Neural progenitor cell (in vitro differentiated cells): ENCODE measurements at regions not wholly inside any gene's neighbourhood (a gene's known extent, or its start where the extent isn't known, plus 50 kb on each side); places are given as distances from the start of the nearest gene placed in this dataset.

Experiments
- EZH2 ChIP-seq: fragments of 200-600 bp; sonication (generic); IDR thresholded peaks from 2 replicates; pipeline ENCODE4 v1.6.1; 2017; ENCODE audit warnings: antibody characterized with exemption, mild to moderate bottlenecking, moderate library complexity
- TF ChIP-seq, protein P1 (sequence below): fragments of 200-600 bp; sonication (generic); IDR thresholded peaks from 2 replicates; pipeline ENCODE4 v1.5.1; 2017; ENCODE audit warnings: antibody characterized with exemption, mild to moderate bottlenecking

DNA sequence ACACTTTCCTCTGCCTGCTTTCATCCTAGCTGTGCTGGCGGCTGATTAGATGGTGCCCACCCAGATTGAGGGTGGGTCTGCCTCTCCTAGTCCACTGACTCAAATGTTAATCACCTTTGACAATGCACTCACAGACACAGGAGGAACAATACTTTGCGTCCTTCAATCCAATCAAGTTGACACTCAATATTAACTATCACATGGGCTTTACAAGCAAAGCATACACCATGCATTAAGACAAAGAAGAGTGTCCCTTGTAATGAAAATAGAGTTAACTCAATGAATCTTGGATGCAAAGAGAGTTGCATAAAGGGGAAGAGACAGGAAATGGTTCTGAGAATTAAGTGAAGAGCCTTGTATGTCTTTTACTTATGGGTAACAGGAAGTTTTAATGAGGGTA lies 298.7 kb upstream of the BRINP1 start:
- TF ChIP-seq, protein P1, sequence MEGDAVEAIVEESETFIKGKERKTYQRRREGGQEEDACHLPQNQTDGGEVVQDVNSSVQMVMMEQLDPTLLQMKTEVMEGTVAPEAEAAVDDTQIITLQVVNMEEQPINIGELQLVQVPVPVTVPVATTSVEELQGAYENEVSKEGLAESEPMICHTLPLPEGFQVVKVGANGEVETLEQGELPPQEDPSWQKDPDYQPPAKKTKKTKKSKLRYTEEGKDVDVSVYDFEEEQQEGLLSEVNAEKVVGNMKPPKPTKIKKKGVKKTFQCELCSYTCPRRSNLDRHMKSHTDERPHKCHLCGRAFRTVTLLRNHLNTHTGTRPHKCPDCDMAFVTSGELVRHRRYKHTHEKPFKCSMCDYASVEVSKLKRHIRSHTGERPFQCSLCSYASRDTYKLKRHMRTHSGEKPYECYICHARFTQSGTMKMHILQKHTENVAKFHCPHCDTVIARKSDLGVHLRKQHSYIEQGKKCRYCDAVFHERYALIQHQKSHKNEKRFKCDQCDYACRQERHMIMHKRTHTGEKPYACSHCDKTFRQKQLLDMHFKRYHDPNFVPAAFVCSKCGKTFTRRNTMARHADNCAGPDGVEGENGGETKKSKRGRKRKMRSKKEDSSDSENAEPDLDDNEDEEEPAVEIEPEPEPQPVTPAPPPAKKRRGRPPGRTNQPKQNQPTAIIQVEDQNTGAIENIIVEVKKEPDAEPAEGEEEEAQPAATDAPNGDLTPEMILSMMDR, result no peak
- TF ChIP-seq EZH2, result no peak
